ENCODE measurements at regions not wholly inside any gene's neighbourhood (a gene's known extent, or its start where the extent isn't known, plus 50 kb on each side); places are given as distances from the start of the nearest gene placed in this dataset.

DNA sequence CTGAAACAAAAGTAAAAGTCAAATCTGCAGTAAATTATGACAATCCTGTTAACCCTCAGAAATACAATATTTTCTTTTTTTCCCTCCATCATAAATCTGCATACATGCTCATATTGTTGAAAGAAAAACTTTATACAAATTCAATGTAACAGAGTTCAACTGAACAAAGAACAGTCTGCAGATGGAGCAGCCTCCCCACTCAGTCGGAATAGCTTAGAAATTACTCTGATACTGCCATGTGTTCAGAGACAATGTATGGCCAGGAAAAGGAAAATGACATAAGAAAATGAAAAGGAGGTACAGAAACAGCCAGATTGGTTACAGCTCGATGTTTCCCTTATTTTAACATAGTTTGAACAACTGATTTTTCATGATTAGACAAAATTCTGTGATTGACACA, 651.9 kb upstream of the COBL start:
- Histone ChIP-seq H3K4me2 (ENCODE audit: low read depth, low read length, poor library complexity, severe bottlenecking) (no peak overlapping the region), H3K9me2 (replicated peaks; ENCODE audit: insufficient read depth, low read length) (no peaks in the 10 kb centered on the region), H3F3A (ENCODE audit: insufficient read depth) (no peaks in the 10 kb centered on the region), H3K4me3 (ENCODE audit: insufficient read depth, low read length, poor library complexity, severe bottlenecking) (no peak overlapping the region), H3K27ac (ENCODE audit: low read depth, low read length) (no peak overlapping the region), H3K9me3 (ENCODE audit: insufficient read depth, low read length) (no peaks in the 10 kb centered on the region), H3K9ac (ENCODE audit: low read length) (no peak overlapping the region), H3K36me3 (ENCODE audit: low read length) (no peaks in the 10 kb centered on the region), H3K27me3 (ENCODE audit: low read length) (no peaks in the 10 kb centered on the region), H4K20me1 (ENCODE audit: low read depth, low read length) (no peaks in the 10 kb centered on the region), H3K79me2 (ENCODE audit: insufficient read depth, low read length) (no peaks in the 10 kb centered on the region), H2AFZ (ENCODE audit: low read depth, low read length, severe bottlenecking) (no peak overlapping the region)
- no peak for TF ChIP-seq EZH2phosphoT487 (conservative IDR thresholded peaks at IDR 0.05; ENCODE audit: low read length)
- TF ChIP-seq CTCF (IDR thresholded peaks at IDR 0.05; ENCODE audit: insufficient read depth, low read length, poor library complexity, severe bottlenecking) = no peak

DNA sequence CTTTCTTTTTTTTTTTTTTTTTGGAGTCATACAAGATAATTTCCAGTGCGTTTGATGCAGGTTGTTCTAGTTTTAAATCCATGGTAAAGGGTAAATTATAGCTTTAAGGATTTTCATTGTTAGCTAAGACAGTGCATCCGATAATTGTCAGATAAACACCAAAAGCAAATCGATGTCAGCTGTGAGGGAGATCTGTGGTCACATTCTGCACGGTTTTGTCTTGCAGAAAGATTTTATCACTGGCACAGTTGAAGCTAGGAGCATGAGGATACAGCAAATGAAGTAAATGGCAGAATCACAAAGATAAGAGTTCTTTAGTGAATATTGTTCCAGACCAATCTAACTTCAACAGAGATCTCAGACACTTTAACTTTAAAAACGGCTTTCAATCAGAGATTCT, 648.8 kb upstream of the COBL start:
- no peak overlapping the region for H3K27ac ChIP-seq (ENCODE audit: low read depth, low read length)
- H3K9me3 ChIP-seq (ENCODE audit: insufficient read depth, low read length) = no peaks in the 10 kb centered on the region
- H4K20me1 ChIP-seq (ENCODE audit: low read depth, low read length) = no peaks in the 10 kb centered on the region
- no peaks in the 10 kb centered on the region for H3K27me3 ChIP-seq (ENCODE audit: low read length)
- no peak overlapping the region for H3K4me2 ChIP-seq (ENCODE audit: low read depth, low read length, poor library complexity, severe bottlenecking)
- H3F3A ChIP-seq (ENCODE audit: insufficient read depth) = no peaks in the 10 kb centered on the region
- H3K9ac ChIP-seq (ENCODE audit: low read length) = no peak overlapping the region
- no peak overlapping the region for H2AFZ ChIP-seq (ENCODE audit: low read depth, low read length, severe bottlenecking)
- TF ChIP-seq EZH2phosphoT487 (conservative IDR thresholded peaks at IDR 0.05; ENCODE audit: low read length) = no peak
- TF ChIP-seq CTCF (IDR thresholded peaks at IDR 0.05; ENCODE audit: insufficient read depth, low read length, poor library complexity, severe bottlenecking) = no peak
- H3K36me3 ChIP-seq (ENCODE audit: low read length) = no peaks in the 10 kb centered on the region
- no peaks in the 10 kb centered on the region for H3K9me2 ChIP-seq (replicated peaks; ENCODE audit: insufficient read depth, low read length)
- no peak overlapping the region for H3K4me3 ChIP-seq (ENCODE audit: insufficient read depth, low read length, poor library complexity, severe bottlenecking)
- H3K79me2 ChIP-seq (ENCODE audit: insufficient read depth, low read length) = no peaks in the 10 kb centered on the region

GRCh38 chr7:51961804-51962203, 645.2 kb upstream of the COBL start:
- H3K36me3 ChIP-seq (ENCODE audit: low read length) = no peaks in the 10 kb centered on the region
- TF ChIP-seq EZH2phosphoT487 (conservative IDR thresholded peaks at IDR 0.05; ENCODE audit: low read length) (no peak), CTCF (IDR thresholded peaks at IDR 0.05; ENCODE audit: insufficient read depth, low read length, poor library complexity, severe bottlenecking) (no peak)

More at GRCh38 chr7:51961804-51962203, 645.2 kb upstream of the COBL start:
- Histone ChIP-seq H3K27me3 (ENCODE audit: low read length) (no peaks in the 10 kb centered on the region), H3K4me3 (ENCODE audit: insufficient read depth, low read length, poor library complexity, severe bottlenecking) (no peak overlapping the region), H3F3A (ENCODE audit: insufficient read depth) (no peaks in the 10 kb centered on the region), H2AFZ (ENCODE audit: low read depth, low read length, severe bottlenecking) (no peak overlapping the region), H4K20me1 (ENCODE audit: low read depth, low read length) (no peaks in the 10 kb centered on the region), H3K79me2 (ENCODE audit: insufficient read depth, low read length) (no peaks in the 10 kb centered on the region), H3K27ac (ENCODE audit: low read depth, low read length) (no peak overlapping the region), H3K4me2 (ENCODE audit: low read depth, low read length, poor library complexity, severe bottlenecking) (no peak overlapping the region), H3K9me2 (replicated peaks; ENCODE audit: insufficient read depth, low read length) (no peaks in the 10 kb centered on the region), H3K9ac (ENCODE audit: low read length) (no peak overlapping the region), H3K9me3 (ENCODE audit: insufficient read depth, low read length) (no peaks in the 10 kb centered on the region)
